ENCODE measurements at regions not wholly inside any gene's neighbourhood (a gene's known extent, or its start where the extent isn't known, plus 50 kb on each side); places are given as distances from the start of the nearest gene placed in this dataset.
"Not testable (repeated sequence)": the region's sequence is repeated elsewhere in the genome, so short reads cannot be mapped to it uniquely, and the experiment has no call there.

DNA sequence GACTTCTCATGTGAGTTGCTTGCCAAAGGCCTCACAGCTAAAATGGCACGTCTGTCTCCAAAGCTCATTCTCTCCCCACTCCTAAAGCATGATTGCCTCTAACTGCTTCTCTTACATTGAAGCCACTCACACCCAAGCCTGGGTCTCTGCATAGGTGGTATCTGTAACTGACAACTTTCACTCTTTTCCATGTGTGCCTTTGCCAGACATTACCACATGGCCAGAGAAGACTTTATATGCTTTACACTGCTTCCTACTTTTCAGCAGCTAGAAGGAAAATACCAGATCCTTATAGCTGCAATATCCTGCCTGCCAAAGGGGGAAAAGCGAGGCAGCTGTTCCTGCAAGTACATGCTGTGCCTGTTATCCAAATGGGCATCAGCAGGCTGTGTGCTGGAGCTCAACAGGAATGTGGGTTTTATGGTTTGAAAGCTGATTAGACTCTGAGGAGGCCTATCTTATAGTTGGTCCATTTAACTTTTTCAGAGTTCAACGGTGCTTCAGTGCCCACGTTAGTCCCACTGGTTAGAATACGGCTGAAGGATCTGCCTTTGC lies 547.1 kb downstream of the RAB38 start:
- ChIA-PET POLR2A (no interaction called here), CTCF (interaction anchor here (0.9 to 1.2 kb wide), 2 partner anchors 20 to 31 kb away, joined by 4 read pairs; no protein-coding TSS in a partner anchor)
- Histone ChIP-seq H3K4me3 (ENCODE audit: low read depth, low read length) (no peak overlapping the region), H3K27me3 (ENCODE audit: control insufficient read depth, insufficient read depth, low read length) (no peaks in the 10 kb centered on the region), H3K36me3 (ENCODE audit: control insufficient read depth, insufficient read depth, low read length) (no peaks in the 10 kb centered on the region)
- TF ChIP-seq, protein P1, sequence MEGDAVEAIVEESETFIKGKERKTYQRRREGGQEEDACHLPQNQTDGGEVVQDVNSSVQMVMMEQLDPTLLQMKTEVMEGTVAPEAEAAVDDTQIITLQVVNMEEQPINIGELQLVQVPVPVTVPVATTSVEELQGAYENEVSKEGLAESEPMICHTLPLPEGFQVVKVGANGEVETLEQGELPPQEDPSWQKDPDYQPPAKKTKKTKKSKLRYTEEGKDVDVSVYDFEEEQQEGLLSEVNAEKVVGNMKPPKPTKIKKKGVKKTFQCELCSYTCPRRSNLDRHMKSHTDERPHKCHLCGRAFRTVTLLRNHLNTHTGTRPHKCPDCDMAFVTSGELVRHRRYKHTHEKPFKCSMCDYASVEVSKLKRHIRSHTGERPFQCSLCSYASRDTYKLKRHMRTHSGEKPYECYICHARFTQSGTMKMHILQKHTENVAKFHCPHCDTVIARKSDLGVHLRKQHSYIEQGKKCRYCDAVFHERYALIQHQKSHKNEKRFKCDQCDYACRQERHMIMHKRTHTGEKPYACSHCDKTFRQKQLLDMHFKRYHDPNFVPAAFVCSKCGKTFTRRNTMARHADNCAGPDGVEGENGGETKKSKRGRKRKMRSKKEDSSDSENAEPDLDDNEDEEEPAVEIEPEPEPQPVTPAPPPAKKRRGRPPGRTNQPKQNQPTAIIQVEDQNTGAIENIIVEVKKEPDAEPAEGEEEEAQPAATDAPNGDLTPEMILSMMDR (IDR thresholded peaks at IDR 0.05; ENCODE audit: insufficient read depth, low read depth, low read length): no peak
- no peak for DNase-seq (ENCODE audit: low read depth)

DNA sequence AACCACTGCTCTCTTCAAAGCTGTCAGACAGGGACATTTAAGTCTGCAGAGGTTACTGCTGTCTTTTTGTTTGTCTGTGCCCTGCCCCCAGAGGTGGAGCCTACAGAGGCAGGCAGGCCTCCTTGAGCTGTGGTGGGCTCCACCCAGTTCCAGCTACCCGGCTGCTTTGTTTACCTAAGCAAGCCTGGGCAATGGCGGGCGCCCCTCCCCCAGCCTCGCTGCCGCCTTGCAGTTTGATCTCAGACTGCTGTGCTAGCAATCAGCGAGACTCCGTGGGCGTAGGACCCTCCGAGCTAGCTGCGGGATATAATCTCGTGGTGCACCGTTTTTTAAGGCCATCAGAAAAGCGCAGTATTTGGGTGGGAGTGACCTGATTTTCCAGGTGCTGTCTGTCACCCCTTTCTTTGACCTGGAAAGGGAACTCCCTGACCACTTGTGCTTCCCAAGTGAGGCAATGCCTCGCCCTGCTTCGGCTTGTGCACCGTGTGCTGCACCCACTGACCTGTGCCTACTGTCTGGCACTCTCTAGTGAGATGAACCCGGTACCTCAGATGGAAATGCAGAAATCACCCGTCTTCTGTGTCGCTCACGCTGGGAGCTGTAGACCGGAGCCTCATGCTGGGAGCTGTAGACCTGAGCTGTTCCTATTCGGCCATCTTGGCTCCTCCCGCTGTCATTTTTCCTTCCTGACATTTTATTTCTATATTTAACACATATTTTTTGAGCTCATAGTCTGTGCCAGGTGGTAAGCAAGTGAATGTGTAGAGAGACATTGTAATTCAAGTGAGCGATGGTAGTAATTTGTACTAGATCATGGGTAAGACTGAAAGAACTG lies 551.5 kb downstream of the RAB38 start:
- H3K36me3 ChIP-seq (ENCODE audit: control insufficient read depth, insufficient read depth, low read length); H3K4me3 ChIP-seq (ENCODE audit: low read depth, low read length); POLR2A ChIA-PET; DNase-seq (ENCODE audit: low read depth); H3K27me3 ChIP-seq (ENCODE audit: control insufficient read depth, insufficient read depth, low read length): not testable (repeated sequence)
- CTCF ChIA-PET: interaction anchor here (1.4 to 1.9 kb wide), 2 partner anchors 12 to 25 kb away, joined by 3 to 4 read pairs; no protein-coding TSS in a partner anchor

GRCh38 chr11:87616511-87616910 lies 558.7 kb downstream of the RAB38 start:
- CTCF ChIA-PET: no interaction called here

DNA sequence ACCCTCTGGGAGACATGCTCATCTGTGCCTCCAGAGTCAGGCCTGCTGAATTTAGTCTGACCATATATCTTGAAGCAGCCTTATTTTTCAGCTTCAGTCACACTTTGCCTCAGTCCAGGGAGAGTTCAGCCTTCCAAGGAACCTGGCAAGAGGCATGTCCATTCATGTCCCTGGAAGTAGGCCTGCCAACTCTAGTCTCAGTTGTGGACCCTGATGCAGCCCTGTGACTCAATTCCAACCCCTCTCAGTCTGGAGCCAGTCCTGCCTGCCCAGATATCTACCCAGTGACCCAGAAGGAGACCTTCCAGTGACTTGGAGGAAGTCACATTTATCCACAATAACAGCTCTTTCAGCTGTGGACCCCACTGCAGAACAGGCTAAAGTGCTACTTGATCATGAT lies 566.6 kb downstream of the TMEM135 start:
- CTCF ChIA-PET: interaction anchor here (1.5 kb wide), 1 partner anchor 31 kb away, joined by 3 read pairs; no protein-coding TSS in a partner anchor

More at GRCh38 chr11:87616511-87616910, 558.7 kb downstream of the RAB38 start:
- DNase-seq (ENCODE audit: low read depth): no peak
- TF ChIP-seq, protein P1 (IDR thresholded peaks at IDR 0.05; ENCODE audit: insufficient read depth, low read depth, low read length): no peak
- POLR2A ChIA-PET: no interaction called here
- H3K4me3 ChIP-seq (ENCODE audit: low read depth, low read length): no peak overlapping the region
- no peaks in the 10 kb centered on the region for H3K36me3 ChIP-seq (ENCODE audit: control insufficient read depth, insufficient read depth, low read length)
- no peaks in the 10 kb centered on the region for H3K27me3 ChIP-seq (ENCODE audit: control insufficient read depth, insufficient read depth, low read length)

DNA sequence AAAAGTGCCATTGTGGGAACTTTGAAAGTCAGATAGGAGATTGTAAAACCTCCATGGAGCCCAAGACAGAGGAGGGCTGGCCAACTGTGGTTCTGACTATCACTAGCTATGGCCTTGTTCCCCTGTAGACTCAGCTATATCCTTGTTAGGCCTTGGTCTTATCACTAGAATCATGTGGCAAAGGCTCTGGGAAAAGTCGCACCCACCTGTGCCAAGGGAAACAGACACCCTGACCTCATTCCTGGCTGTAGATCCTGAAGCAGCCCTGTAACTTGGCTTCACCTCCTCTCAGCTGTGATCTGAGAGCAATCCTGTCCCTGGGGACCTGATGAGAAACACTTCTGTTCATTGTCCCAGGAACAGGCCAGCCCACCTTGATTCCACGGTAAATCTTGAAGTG lies 566.2 kb downstream of the TMEM135 start:
- CTCF ChIA-PET: interaction anchor here (1.5 kb wide), 1 partner anchor 31 kb away, joined by 3 read pairs; no protein-coding TSS in a partner anchor
- TF ChIP-seq, protein P1 (IDR thresholded peaks at IDR 0.05; ENCODE audit: insufficient read depth, low read depth, low read length): no peak
- Histone ChIP-seq H3K36me3 (ENCODE audit: control insufficient read depth, insufficient read depth, low read length) (no peaks in the 10 kb centered on the region), H3K4me3 (ENCODE audit: low read depth, low read length) (no peak overlapping the region), H3K27me3 (ENCODE audit: control insufficient read depth, insufficient read depth, low read length) (no peaks in the 10 kb centered on the region)
- no peak for DNase-seq (ENCODE audit: low read depth)
- POLR2A ChIA-PET: no interaction called here

More for the DNA sequence above, 566.6 kb downstream of the TMEM135 start:
- Histone ChIP-seq H3K27me3 (ENCODE audit: control insufficient read depth, insufficient read depth, low read length) (no peaks in the 10 kb centered on the region), H3K4me3 (ENCODE audit: low read depth, low read length) (no peak overlapping the region), H3K36me3 (ENCODE audit: control insufficient read depth, insufficient read depth, low read length) (no peaks in the 10 kb centered on the region)
- TF ChIP-seq, protein P1 (IDR thresholded peaks at IDR 0.05; ENCODE audit: insufficient read depth, low read depth, low read length): no peak
- no peak for DNase-seq (ENCODE audit: low read depth)
- POLR2A ChIA-PET: no interaction called here
